SU-DHL-6 (cell line): ENCODE measurements at regions not wholly inside any gene's neighbourhood (a gene's known extent, or its start where the extent isn't known, plus 50 kb on each side); places are given as distances from the start of the nearest gene placed in this dataset.
"Not testable (repeated sequence)": the region's sequence is repeated elsewhere in the genome, so short reads cannot be mapped to it uniquely, and the experiment has no call there.

Source experiments
- EZH2phosphoT487 ChIP-seq: fragments of 200-600 bp; sonication (generic), shearing (Covaris generic); conservative IDR thresholded peaks from 2 replicates; pipeline ENCODE4 v1.6.1; 2018; ENCODE audit warnings: mild to moderate bottlenecking, antibody characterized with exemption, low read length, moderate library complexity, mixed read lengths
- TF ChIP-seq, protein P1 (sequence below): fragments of 200-600 bp; sonication (generic); IDR thresholded peaks from one replicate; pipeline ENCODE4 v1.5.1; 2017; ENCODE audit warnings: antibody characterized with exemption, mild to moderate bottlenecking, low read length, moderate library complexity; ENCODE audit not compliant: insufficient read depth, poor library complexity, severe bottlenecking

DNA sequence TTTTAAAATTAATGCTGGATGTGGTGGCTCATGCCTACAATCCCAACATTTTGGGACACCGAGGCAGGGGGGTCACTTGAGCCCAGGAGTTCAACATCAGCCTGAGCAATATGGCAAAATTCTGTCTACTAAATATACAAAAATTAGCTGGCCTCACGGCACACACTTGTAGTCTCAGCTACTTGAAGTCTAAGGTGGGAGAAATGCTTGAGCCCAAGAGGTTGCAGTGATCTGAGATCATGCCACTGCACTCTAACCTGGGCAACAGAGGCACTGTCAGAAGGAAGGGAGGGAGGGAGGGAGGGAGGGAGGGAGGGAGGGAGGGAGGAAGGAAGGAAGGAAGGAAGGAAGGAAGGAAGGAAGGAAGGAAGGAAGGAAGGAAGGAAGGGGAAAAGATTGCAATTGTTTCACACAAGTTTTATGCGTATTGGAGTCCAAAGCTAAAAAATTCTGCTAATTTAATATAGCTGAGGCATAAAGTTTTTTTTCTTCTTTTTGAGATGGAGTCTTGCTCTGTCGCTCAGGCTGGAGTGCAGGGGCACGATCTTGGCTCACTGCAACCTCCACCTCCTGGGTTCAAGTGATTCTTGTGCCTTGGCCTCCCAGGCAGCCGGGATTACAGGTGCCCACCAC is 328.8 kb downstream of the KLF12 start:
- TF ChIP-seq, protein P1, sequence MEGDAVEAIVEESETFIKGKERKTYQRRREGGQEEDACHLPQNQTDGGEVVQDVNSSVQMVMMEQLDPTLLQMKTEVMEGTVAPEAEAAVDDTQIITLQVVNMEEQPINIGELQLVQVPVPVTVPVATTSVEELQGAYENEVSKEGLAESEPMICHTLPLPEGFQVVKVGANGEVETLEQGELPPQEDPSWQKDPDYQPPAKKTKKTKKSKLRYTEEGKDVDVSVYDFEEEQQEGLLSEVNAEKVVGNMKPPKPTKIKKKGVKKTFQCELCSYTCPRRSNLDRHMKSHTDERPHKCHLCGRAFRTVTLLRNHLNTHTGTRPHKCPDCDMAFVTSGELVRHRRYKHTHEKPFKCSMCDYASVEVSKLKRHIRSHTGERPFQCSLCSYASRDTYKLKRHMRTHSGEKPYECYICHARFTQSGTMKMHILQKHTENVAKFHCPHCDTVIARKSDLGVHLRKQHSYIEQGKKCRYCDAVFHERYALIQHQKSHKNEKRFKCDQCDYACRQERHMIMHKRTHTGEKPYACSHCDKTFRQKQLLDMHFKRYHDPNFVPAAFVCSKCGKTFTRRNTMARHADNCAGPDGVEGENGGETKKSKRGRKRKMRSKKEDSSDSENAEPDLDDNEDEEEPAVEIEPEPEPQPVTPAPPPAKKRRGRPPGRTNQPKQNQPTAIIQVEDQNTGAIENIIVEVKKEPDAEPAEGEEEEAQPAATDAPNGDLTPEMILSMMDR, result not testable (repeated sequence)
- not testable (repeated sequence) for TF ChIP-seq EZH2phosphoT487
